ENCODE measurements at regions not wholly inside any gene's neighbourhood (a gene's known extent, or its start where the extent isn't known, plus 50 kb on each side); places are given as distances from the start of the nearest gene placed in this dataset.

- no peak for DNase-seq (ENCODE audit: low read depth)
These were observed 242.9 kb downstream of the HAUS1 start for GRCh38 chr18:46346896-46347630.

GRCh38 chr18:46350598-46351159 lies 246.5 kb downstream of the HAUS1 start:
- no peak for DNase-seq (ENCODE audit: low read depth)

GRCh38 chr18:46352520-46353250 lies 248.5 kb downstream of the HAUS1 start:
- no peak for DNase-seq (ENCODE audit: low read depth)

GRCh38 chr18:46353460-46353859 lies 249.3 kb downstream of the HAUS1 start:
- DNase-seq (ENCODE audit: low read depth), result no peak

- no peak for DNase-seq (ENCODE audit: low read depth)
These were observed 252.3 kb downstream of the HAUS1 start for GRCh38 chr18:46356278-46357033.

GRCh38 chr18:46360102-46360699 lies 256.0 kb downstream of the HAUS1 start:
- DNase-seq (ENCODE audit: low read depth), result no peak

GRCh38 chr18:46360866-46361265 lies 256.7 kb downstream of the HAUS1 start:
- no peak for DNase-seq (ENCODE audit: low read depth)

GRCh38 chr18:46362533-46362932 lies 258.3 kb downstream of the HAUS1 start:
- DNase-seq (ENCODE audit: low read depth), result no peak

GRCh38 chr18:46364048-46364447 lies 259.9 kb downstream of the HAUS1 start:
- no peak for DNase-seq (ENCODE audit: low read depth)

GRCh38 chr18:46366201-46366600 lies 262.0 kb downstream of the HAUS1 start:
- DNase-seq (ENCODE audit: low read depth), result no peak

- no peak for DNase-seq (ENCODE audit: low read depth)
These were observed 262.7 kb downstream of the HAUS1 start for GRCh38 chr18:46366751-46367376.

- no peak for DNase-seq (ENCODE audit: low read depth)
These were observed 265.1 kb downstream of the HAUS1 start for GRCh38 chr18:46369323-46369722.

- DNase-seq (ENCODE audit: low read depth), result no peak
These were observed 266.7 kb downstream of the HAUS1 start for GRCh38 chr18:46370898-46371297.

- no peak for DNase-seq (ENCODE audit: low read depth)
These were observed 268.5 kb downstream of the HAUS1 start for GRCh38 chr18:46372670-46373069.

- no peak for DNase-seq (ENCODE audit: low read depth)
These were observed 268.9 kb downstream of the HAUS1 start for GRCh38 chr18:46373131-46373530.

GRCh38 chr18:46373791-46374190 lies 269.6 kb downstream of the HAUS1 start:
- DNase-seq (ENCODE audit: low read depth), result no peak

- DNase-seq (ENCODE audit: low read depth), result no peak
These were observed 270.7 kb downstream of the HAUS1 start for GRCh38 chr18:46374850-46375249.

GRCh38 chr18:46377557-46377956 lies 273.4 kb downstream of the HAUS1 start:
- DNase-seq (ENCODE audit: low read depth), result no peak

- DNase-seq (ENCODE audit: low read depth), result no peak
These were observed 274.1 kb downstream of the HAUS1 start for GRCh38 chr18:46378126-46378863.

- DNase-seq (ENCODE audit: low read depth), result no peak
These were observed 274.7 kb downstream of the HAUS1 start for GRCh38 chr18:46378864-46379207.

GRCh38 chr18:46379323-46379950 lies 275.3 kb downstream of the HAUS1 start:
- DNase-seq (ENCODE audit: low read depth), result no peak
